ENCODE measurements at regions not wholly inside any gene's neighbourhood (a gene's known extent, or its start where the extent isn't known, plus 50 kb on each side); places are given as distances from the start of the nearest gene placed in this dataset.

DNA sequence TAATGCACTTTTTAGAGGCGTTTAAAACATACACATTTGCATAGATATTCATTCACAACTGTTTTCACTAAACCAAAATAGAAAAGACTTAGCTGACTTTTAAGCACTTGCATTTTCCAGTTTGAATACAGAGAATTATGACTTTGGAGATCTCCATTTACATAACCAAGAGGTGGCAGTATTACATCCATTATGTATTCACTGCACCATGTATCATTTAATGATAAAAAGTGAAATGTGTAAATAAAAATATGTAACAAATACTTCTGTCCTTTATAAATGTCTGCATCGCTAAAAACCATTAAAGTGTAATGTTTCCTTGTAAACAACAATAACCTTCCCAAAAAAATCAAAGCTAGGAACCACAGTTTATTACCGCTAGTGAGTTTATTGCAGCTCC is 413.2 kb downstream of the FGF13 start:
- no peak for DNase-seq

DNA sequence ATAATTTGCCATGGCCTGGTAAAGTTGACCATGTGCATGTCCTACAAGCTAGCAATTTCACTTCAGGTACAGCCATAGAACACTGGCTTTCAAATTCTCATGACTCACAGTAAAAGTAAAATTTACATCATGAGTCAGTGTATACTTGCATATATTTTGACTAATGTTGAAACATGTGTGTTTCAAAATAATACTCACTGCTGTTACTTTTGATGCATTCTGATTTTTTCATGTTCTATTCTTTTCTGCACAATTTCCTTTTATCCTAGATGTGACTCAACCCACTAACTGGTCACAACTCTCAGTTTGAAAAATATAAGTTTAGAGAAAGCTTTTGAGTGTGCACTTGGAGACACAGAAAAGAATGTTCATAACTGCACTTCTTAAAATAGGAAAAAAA is 365.7 kb downstream of the FGF13 start:
- DNase-seq = no peak

DNA sequence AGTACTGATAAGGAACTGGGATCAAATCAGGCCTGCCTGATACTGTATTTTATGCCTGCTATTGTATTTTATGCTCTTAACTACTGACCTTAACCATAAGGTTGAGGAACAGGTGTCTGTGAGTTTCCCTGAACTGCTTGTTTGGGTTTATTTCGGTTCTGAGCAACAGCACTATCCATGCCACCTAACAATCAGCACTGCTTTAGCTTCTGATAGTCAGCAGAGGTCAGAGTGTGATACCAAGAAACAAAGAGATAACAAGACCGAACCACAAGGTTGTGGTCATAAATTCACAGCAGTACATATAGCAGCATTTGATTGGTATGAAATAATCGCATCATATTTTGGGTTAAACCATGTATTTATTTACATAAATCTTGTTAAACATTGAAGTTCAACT is 362.2 kb downstream of the FGF13 start:
- no peak for DNase-seq

DNA sequence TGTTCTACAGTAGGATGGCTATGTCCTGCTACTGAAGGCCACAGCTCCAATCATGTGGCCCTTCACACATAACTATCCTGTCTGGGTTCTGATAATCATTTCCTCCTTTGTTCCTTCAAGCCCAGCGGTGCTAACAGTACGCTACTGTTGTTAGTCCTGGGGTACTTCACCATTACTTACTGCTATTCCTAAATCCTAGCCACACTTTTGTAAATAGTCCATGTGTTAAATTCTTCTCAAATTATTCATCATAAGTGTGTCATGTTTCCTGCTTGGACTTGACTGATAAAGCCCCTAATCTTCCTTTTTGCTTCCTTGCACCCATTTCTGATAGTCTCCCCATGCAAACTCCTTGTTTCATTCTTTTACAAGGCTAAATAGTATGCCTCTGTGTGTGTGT is 332.6 kb downstream of the FGF13 start:
- DNase-seq = no peak

DNA sequence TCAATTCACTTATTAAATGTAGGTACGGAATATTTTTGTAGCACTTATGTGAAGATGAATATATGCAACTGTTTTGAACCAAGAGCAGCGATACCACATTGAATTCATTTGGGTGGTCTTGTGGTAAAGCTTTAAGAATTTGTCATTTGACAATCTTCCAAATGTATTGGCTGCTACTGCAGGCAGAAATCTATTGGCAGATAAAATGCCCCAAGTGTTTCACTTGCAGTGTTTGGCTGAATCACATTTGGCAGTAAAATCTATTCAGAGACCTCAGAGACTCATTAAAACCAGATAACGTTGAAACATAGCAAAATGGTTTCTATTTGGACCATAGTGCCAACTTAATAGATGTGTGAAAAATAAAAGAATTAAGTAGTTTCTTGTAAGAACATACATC is 303.4 kb downstream of the FGF13 start:
- DNase-seq = no peak

DNA sequence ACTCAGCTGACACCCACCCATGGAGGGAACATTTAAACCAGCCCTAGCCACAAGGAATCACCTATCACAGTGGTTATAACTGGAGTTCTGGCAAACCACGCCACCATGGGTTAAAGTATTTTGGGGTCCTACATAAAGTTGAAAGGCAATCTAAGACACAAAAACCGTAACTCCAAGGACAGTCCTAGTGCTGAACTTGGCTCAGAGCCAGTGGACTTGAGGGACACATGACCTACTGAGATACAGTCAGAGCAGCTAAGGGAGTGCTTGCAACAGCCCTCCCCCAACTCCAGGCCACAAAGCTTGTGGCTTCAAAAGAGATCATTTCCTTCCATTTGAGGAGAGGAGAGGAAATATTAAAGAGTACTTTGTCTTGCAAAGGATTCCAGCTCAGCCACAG is 300.5 kb downstream of the FGF13 start:
- no peak for DNase-seq
